HCT116 (cell line): ENCODE measurements at regions not wholly inside any gene's neighbourhood (a gene's known extent, or its start where the extent isn't known, plus 50 kb on each side); places are given as distances from the start of the nearest gene placed in this dataset.

Source experiments
- ATAC-seq: fragments of 200-7000 bp; cut with Tn5 transposase; 2 replicates; pipeline ENCODE4 v1.9.1; 2020; ENCODE audit warnings: mild to moderate bottlenecking, moderate library complexity
- BruUV-seq: library from RNA; stranded (reverse); fragments of 400-500 nt; replicated peaks from 2 replicates; lab custom pipeline; 2021; lab: Mats Ljungman, UMichigan
- CTCF ChIA-PET: fragments of 300-600 bp; sonication (Branson Sonifier 250); formaldehyde crosslinking; loops from one replicate; lab custom pipeline; 2021; ENCODE audit warnings: antibody characterized with exemption; lab: Charles Lee
- POLR2A ChIA-PET: fragments of 300-600, 350-600 bp; sonication (Branson Sonifier 250); formaldehyde crosslinking; loops from one replicate; lab custom pipeline; 2021; ENCODE audit warnings: antibody characterized with exemption; lab: Charles Lee
- RAD21 ChIA-PET, 2 experiments: fragments of 300-600 bp; sonication (Branson Sonifier 250); formaldehyde crosslinking; loops; one replicate each; lab custom pipeline; 2023; ENCODE audit warnings: low total read pairs in 2 of 2; ENCODE audit not compliant: uncharacterized antibody in 2 of 2, unreplicated experiment in 2 of 2, low non-redundant PET in 1 of 2; lab: Charles Lee
- DNase-seq: peaks from one replicate; pipeline ENCODE4 v3.0.0-alpha.2; 2010; ENCODE audit warnings: low read depth, low spot score
- H2AFZ ChIP-seq: fragments of 200-600 bp; shearing (Covaris generic), sonication (generic); 2 replicates; pipeline ENCODE4 v1.6.1; 2017; ENCODE audit warnings: low read depth, mixed run types, mixed read lengths, antibody characterized with exemption, low read length; ENCODE audit not compliant: poor library complexity, severe bottlenecking
- H3K27ac ChIP-seq: 2 replicates; pipeline ENCODE4 v1.5.1; 2012; ENCODE audit warnings: low read depth, low read length
- H3K27me3 ChIP-seq: fragments of 200-600 bp; sonication (generic); 2 replicates; pipeline ENCODE4 v1.6.1; 2016; ENCODE audit warnings: mixed run types, low read length, mixed read lengths; ENCODE audit not compliant: insufficient read depth
- H3K36me3 ChIP-seq, 2 experiments: fragments of 200-500 bp in 1 of 2; fragments of 200-600 bp in 1 of 2; sonication (Bioruptor generic) in 1 of 2; sonication (generic) in 1 of 2; 2 replicates each; pipeline versions ENCODE4 v1.5.1 to v1.6.1; 2014 to 2016; ENCODE audit warnings: low read length in 2 of 2, inconsistent platforms in 1 of 2, mixed read lengths in 1 of 2, mixed run types in 1 of 2; ENCODE audit not compliant: insufficient read depth in 2 of 2, control insufficient read depth in 1 of 2
- H3K4me1 ChIP-seq, 2 experiments: fragments of 200-600 bp in 1 of 2; sonication (generic) in 1 of 2; 2 replicates each; pipeline versions ENCODE4 v1.5.1 to v1.6.1; 2012 to 2017; ENCODE audit warnings: low read length in 2 of 2, inconsistent platforms in 1 of 2, mild to moderate bottlenecking in 1 of 2, mixed read lengths in 1 of 2, mixed run types in 1 of 2, moderate library complexity in 1 of 2; ENCODE audit not compliant: insufficient read depth in 2 of 2, control insufficient read depth in 1 of 2
- H3K4me2 ChIP-seq: fragments of 200-600 bp; sonication (generic); 2 replicates; pipeline ENCODE4 v1.6.1; 2017; ENCODE audit warnings: mixed run types, low read length, mixed read lengths
- H3K4me3 ChIP-seq, 2 experiments: fragments of 200-600 bp in 1 of 2; sonication (generic) in 1 of 2; replicated peaks in 1 of 2; 2 replicates each; pipeline ENCODE4 v1.5.1; 2011 to 2016; ENCODE audit warnings: low read length in 2 of 2, control low read depth in 1 of 2, low read depth in 1 of 2, mild to moderate bottlenecking in 1 of 2, mixed read lengths in 1 of 2, mixed run types in 1 of 2
- H3K79me2 ChIP-seq: fragments of 200-600 bp; sonication (generic); 2 replicates; pipeline ENCODE4 v1.6.1; 2017; ENCODE audit warnings: mild to moderate bottlenecking, mixed run types, low read length, moderate library complexity, mixed read lengths; ENCODE audit not compliant: insufficient read depth
- H3K9ac ChIP-seq: fragments of 200-600 bp; sonication (generic); 2 replicates; pipeline ENCODE4 v1.6.1; 2016; ENCODE audit warnings: low read length, mixed read lengths
- H3K9me2 ChIP-seq: fragments of 200-600 bp; sonication (generic), shearing (Covaris generic); 2 replicates; pipeline ENCODE4 v1.6.1; 2017; ENCODE audit warnings: mixed run types, mild to moderate bottlenecking, moderate library complexity; ENCODE audit not compliant: insufficient read depth
- H3K9me3 ChIP-seq, 2 experiments: fragments of 200-500 bp in 1 of 2; fragments of 200-600 bp in 1 of 2; sonication (Bioruptor generic) in 1 of 2; sonication (generic) in 1 of 2; 2 replicates each; pipeline ENCODE4 v1.6.1; 2014 to 2017; ENCODE audit warnings: low read length in 2 of 2, mixed read lengths in 2 of 2, inconsistent platforms in 1 of 2, low read depth in 1 of 2, mild to moderate bottlenecking in 1 of 2, mixed run types in 1 of 2, moderate library complexity in 1 of 2; ENCODE audit not compliant: control insufficient read depth in 1 of 2, insufficient read depth in 1 of 2
- H4K20me1 ChIP-seq: fragments of 200-600 bp; sonication (generic), shearing (Covaris generic); 2 replicates; pipeline ENCODE4 v1.6.1; 2017; ENCODE audit warnings: mixed run types, mild to moderate bottlenecking, moderate library complexity; ENCODE audit not compliant: insufficient read depth
- ATF3 ChIP-seq: IDR thresholded peaks from 2 replicates; pipeline ENCODE4 v1.6.1; 2012
- CTCF ChIP-seq, 3 experiments: fragments of 200-600 bp in 1 of 3; sonication (generic) in 1 of 3; IDR thresholded peaks in 2 of 3; conservative IDR thresholded peaks in 1 of 3; 2 replicates each; pipeline ENCODE4 v1.5.1; 2012 to 2017; ENCODE audit warnings: low read depth in 2 of 3, low read length in 2 of 3, antibody characterized with exemption in 1 of 3, borderline replicate concordance in 1 of 3, control low read depth in 1 of 3, mild to moderate bottlenecking in 1 of 3, mixed read lengths in 1 of 3, mixed run types in 1 of 3, moderate library complexity in 1 of 3; ENCODE audit not compliant: insufficient read depth in 1 of 3
- EGR1 ChIP-seq: IDR thresholded peaks from 2 replicates; pipeline ENCODE4 v1.6.1; 2012; ENCODE audit warnings: low read depth
- ELF1 ChIP-seq: IDR thresholded peaks from 2 replicates; pipeline ENCODE4 v1.6.1; 2012; ENCODE audit warnings: low read depth, borderline replicate concordance
- EZH2 ChIP-seq: fragments of 200-600 bp; sonication (generic); IDR thresholded peaks from 2 replicates; pipeline ENCODE4 v1.6.1; 2017; ENCODE audit warnings: antibody characterized with exemption, mixed run types
- EZH2phosphoT487 ChIP-seq: fragments of 200-600 bp; IDR thresholded peaks from 2 replicates; pipeline ENCODE4 v1.6.1; 2018; ENCODE audit warnings: antibody characterized with exemption, borderline replicate concordance
- FOSL1 ChIP-seq: IDR thresholded peaks from 2 replicates; pipeline ENCODE4 v1.6.1; 2012; ENCODE audit warnings: low read depth
- JUND ChIP-seq: IDR thresholded peaks from 2 replicates; pipeline ENCODE4 v1.6.1; 2012
- POLR2A ChIP-seq: IDR thresholded peaks from 2 replicates; pipeline ENCODE4 v1.7.0; 2011; ENCODE audit warnings: borderline replicate concordance; ENCODE audit not compliant: insufficient read depth, insufficient read length; ENCODE audit errors: extremely low read depth
- RAD21 ChIP-seq: IDR thresholded peaks from 2 replicates; pipeline ENCODE4 v1.6.1; 2012; ENCODE audit warnings: low read depth, mild to moderate bottlenecking
- SIN3A ChIP-seq: IDR thresholded peaks from 2 replicates; pipeline ENCODE4 v1.6.1; 2012; ENCODE audit warnings: low read depth
- SP1 ChIP-seq: IDR thresholded peaks from 2 replicates; pipeline ENCODE4 v1.6.1; 2012; ENCODE audit warnings: low read depth
- SRF ChIP-seq: IDR thresholded peaks from 2 replicates; pipeline ENCODE4 v1.6.1; 2012; ENCODE audit warnings: low read depth
- TCF7L2 ChIP-seq: IDR thresholded peaks from 2 replicates; pipeline ENCODE4 v1.7.0; 2011; ENCODE audit warnings: borderline replicate concordance, inconsistent platforms; ENCODE audit not compliant: insufficient read depth, insufficient read length; ENCODE audit errors: extremely low read depth
- YY1 ChIP-seq: IDR thresholded peaks from 2 replicates; pipeline ENCODE4 v1.6.1; 2011; ENCODE audit warnings: low read length, low read depth, moderate library complexity, mild to moderate bottlenecking; ENCODE audit not compliant: insufficient replicate concordance; ENCODE audit errors: extremely low read depth
- ZFX ChIP-seq: fragments of 450-650 bp; IDR thresholded peaks from 2 replicates; pipeline ENCODE4 v1.6.1; 2017
- ZNF274 ChIP-seq: fragments of 200-500 bp; sonication (Bioruptor generic); IDR thresholded peaks from 2 replicates; pipeline ENCODE4 v1.6.1; 2014; ENCODE audit warnings: mild to moderate bottlenecking, low read depth, low read length, inconsistent platforms
- intact Hi-C: fragments of 100-400 bp; cut with micrococcal nuclease; formaldehyde crosslinking; loops from 2 replicates; pipeline ENCODE4 v1.10.0; 2022
- TF ChIP-seq, protein P1 (sequence below): IDR thresholded peaks from 2 replicates; pipeline ENCODE4 v1.6.1; 2012; ENCODE audit warnings: low read depth

GRCh38 chr5:29157975-29158374, 2035.5 kb upstream of the CDH6 start:
- H3K27me3 ChIP-seq, result no peaks in the 10 kb centered on the region
- ChIA-PET CTCF (no interaction called here), RAD21 (no interaction called here), POLR2A (no interaction called here)
- H3K79me2 ChIP-seq, result no peaks in the 10 kb centered on the region
- no peaks in the 10 kb centered on the region for H3K36me3 ChIP-seq
- H3K4me3 ChIP-seq, result no peak overlapping the region
- H3K9me2 ChIP-seq, result no peaks in the 10 kb centered on the region
- no peaks in the 10 kb centered on the region for H3K4me1 ChIP-seq
- DNase-seq (no peak), ATAC-seq (no peak)
- H2AFZ ChIP-seq, result no peak overlapping the region
- no peak overlapping the region for H3K4me2 ChIP-seq
- H3K9ac ChIP-seq, result no peak overlapping the region
- intact Hi-C loops, result no loop called here
- H4K20me1 ChIP-seq, result no peaks in the 10 kb centered on the region
- peaks cover 7 to 23% of the 10 kb centered on the region in 2 experiments; a peak in 3 of 4 replicates for H3K9me3 ChIP-seq
- no peak overlapping the region for H3K27ac ChIP-seq
- no TSS peak for BruUV-seq
- no peak for TF ChIP-seq SRF
- no peak for TF ChIP-seq ZNF274

DNA sequence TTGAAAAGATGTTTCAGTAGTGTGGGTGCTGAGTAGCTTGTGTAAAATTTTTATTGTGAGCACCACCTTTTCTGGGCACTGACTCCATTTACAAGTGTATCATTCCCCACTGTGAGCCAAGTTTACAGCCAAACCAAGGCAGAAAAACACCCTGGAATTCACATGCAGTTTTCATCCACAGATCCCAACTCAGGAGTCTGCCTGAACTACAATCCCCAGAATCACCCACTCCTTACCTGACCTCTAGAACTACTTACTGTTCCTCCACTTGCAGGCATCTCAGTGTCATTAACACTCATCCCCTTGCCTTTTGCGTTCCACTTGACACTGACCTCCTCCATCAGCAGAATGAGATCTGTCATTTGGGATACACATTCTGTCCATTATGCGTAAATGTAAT, 2042.6 kb upstream of the CDH6 start:
- H3K9ac ChIP-seq, result no peak overlapping the region
- H4K20me1 ChIP-seq, result no peaks in the 10 kb centered on the region
- ChIA-PET RAD21 (no interaction called here), POLR2A (no interaction called here), CTCF (no interaction called here)
- ATAC-seq, result no peak
- H3K36me3 ChIP-seq, result no peaks in the 10 kb centered on the region
- H3K4me1 ChIP-seq, result no peaks in the 10 kb centered on the region
- no peaks in the 10 kb centered on the region for H3K27me3 ChIP-seq
- H3K4me2 ChIP-seq, result no peak overlapping the region
- H3K4me3 ChIP-seq, result no peak overlapping the region
- H3K9me2 ChIP-seq, result no peaks in the 10 kb centered on the region
- BruUV-seq, result no TSS peak
- no peaks in the 10 kb centered on the region for H3K79me2 ChIP-seq
- H3K27ac ChIP-seq, result no peak overlapping the region
- DNase-seq, result no peak
- peaks cover 13 to 38% of the 10 kb centered on the region in 2 experiments; a peak in 3 of 4 replicates for H3K9me3 ChIP-seq
- no peak overlapping the region for H2AFZ ChIP-seq
- intact Hi-C loops, result no loop called here
- TF ChIP-seq SP1 (no peak), CTCF (IDR thresholded peaks at IDR 0.05 in 2 of 3, conservative IDR thresholded peaks at IDR 0.05 in 1 of 3; ENCODE audit: borderline replicate concordance in 1 of 3, insufficient read depth in 1 of 3, low read depth in 2 of 3, low read length in 2 of 3) (no peak), EZH2 (no peak), ELF1 (no peak), EZH2phosphoT487 (no peak), YY1 (no peak), ATF3 (no peak), RAD21 (no peak), SIN3A (no peak), ZNF274 (no peak), POLR2A (no peak), JUND (no peak), ZFX (no peak), TCF7L2 (no peak), FOSL1 (no peak), EGR1 (no peak)
- TF ChIP-seq, protein P1, sequence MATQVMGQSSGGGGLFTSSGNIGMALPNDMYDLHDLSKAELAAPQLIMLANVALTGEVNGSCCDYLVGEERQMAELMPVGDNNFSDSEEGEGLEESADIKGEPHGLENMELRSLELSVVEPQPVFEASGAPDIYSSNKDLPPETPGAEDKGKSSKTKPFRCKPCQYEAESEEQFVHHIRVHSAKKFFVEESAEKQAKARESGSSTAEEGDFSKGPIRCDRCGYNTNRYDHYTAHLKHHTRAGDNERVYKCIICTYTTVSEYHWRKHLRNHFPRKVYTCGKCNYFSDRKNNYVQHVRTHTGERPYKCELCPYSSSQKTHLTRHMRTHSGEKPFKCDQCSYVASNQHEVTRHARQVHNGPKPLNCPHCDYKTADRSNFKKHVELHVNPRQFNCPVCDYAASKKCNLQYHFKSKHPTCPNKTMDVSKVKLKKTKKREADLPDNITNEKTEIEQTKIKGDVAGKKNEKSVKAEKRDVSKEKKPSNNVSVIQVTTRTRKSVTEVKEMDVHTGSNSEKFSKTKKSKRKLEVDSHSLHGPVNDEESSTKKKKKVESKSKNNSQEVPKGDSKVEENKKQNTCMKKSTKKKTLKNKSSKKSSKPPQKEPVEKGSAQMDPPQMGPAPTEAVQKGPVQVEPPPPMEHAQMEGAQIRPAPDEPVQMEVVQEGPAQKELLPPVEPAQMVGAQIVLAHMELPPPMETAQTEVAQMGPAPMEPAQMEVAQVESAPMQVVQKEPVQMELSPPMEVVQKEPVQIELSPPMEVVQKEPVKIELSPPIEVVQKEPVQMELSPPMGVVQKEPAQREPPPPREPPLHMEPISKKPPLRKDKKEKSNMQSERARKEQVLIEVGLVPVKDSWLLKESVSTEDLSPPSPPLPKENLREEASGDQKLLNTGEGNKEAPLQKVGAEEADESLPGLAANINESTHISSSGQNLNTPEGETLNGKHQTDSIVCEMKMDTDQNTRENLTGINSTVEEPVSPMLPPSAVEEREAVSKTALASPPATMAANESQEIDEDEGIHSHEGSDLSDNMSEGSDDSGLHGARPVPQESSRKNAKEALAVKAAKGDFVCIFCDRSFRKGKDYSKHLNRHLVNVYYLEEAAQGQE, result no peak
